ENCODE measurements at regions not wholly inside any gene's neighbourhood (a gene's known extent, or its start where the extent isn't known, plus 50 kb on each side); places are given as distances from the start of the nearest gene placed in this dataset.

DNA sequence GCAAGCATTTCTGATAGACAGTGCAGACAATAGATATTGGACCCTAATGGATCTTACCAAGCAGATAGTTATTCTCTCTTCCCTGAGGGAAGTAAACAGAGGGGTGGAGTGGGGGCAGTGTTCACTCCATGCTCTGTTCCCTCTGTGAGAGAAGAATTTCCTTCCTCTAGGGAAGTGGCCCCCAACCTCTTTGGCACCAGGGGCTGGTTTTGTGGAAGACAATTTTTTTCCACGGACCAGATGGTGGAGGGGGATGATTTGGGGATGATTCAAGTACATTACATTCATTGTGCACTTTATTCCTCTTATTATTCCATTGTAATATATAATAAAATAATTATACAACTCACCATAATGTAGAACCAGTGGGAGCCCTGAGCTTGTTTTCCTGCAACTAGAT, 459.9 kb downstream of the ADGRL2 start:
- no peak for DNase-seq

DNA sequence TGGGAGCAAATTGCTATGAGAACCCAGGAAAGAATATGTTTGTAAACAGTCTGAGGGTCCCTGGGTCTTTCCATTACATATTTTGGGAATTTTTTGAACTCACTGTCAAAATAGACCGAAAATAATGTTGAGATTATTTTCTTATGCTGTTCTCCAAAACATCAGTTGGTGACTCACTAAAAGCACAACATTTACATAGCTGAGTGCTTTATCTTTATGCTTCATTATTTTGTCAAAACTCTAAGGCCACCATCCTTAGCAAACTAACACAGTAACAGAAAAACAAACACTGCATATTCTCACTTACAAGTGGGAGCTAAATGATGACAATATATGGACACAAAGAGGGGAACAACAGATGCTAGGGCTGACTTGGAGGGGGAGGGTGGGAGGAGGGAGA, 459.3 kb downstream of the ADGRL2 start:
- peak in 1 of 56 donors; percentile 7 for DNase-seq

GRCh38 chr1:82258887-82259286, 458.2 kb downstream of the ADGRL2 start:
- no peak for DNase-seq

DNA sequence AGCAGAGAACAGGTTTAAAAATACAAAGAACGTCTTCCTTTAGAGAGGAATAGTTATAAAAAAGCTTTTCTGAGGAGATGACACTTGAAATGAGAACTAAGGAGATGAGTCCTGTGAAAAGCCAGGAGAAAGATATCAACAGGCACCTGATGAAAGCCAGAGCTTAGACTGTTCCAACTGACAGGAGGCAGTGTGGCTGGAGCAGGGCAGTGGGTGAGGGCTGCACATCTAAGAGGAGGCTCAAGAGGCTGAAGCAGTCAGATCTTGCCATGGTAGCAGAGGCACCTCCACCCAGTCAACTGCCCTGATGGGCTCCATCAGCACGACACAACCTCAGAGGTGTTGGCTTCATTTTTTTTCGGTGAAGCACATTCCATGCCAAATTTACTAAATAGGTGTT, 445.3 kb downstream of the ADGRL2 start:
- DNase-seq: no peak

- DNase-seq: no peak
These were observed 444.7 kb downstream of the ADGRL2 start for GRCh38 chr1:82245345-82246014.

GRCh38 chr1:82240571-82240970, 439.8 kb downstream of the ADGRL2 start:
- no peak for DNase-seq

DNA sequence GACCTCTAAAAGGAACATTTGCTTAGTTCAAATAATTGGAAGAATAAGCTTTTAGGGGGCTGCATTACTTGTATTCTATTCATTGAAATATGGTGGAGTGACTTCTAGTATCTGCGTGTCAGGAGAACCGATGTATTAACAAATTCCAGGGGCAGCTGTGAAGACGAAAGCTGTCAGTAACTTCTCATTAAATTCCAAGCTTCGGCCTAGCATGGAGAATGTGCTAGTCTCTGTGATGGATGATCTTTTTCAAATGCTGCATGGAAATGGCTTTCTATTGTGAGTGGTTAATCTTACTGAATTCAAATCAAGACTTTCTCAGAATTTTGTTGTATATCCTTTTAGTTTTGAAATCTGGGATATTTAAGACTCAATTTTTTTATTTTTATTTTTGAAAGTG, 429.9 kb downstream of the ADGRL2 start:
- DNase-seq: no peak

GRCh38 chr1:82227306-82228095, 426.8 kb downstream of the ADGRL2 start:
- DNase-seq: no peak

- DNase-seq: no peak
These were observed 425.4 kb downstream of the ADGRL2 start for GRCh38 chr1:82226186-82226505.

DNA sequence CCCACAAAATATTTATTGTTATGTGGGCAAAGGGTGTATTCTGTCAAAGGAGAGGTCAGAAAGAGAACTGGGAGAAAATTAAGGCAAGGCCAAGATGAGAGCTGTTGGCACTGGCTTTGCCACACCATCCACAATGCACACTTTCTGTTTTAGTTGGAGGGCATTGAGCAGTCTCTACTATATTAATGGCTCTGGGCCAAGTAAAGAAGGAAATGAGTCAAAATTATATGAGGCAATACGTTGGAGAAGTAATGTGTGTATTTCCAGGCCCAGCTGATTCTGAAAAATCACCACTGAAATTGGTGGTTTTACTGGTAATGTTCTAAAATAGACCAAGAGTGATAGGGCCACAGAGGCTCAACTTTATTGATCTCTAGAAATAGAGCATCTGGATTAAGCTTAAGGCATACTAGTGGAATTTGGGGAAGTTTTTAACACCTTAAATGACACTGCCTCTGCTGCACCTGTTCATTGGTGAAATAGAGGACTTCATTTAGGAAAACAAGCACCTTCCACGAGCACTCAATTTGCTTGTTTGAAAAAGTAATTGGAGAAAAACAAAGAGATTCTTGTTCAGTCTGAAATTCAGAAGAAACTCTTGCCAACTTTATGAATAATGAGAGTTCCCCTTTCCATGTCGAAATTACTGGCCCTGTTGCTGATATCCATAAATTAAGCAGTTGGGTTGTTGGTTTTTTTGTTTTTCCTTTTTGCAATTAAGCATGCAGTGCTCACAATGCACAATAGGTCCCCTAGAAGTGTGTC, 424.9 kb downstream of the ADGRL2 start:
- no peak for DNase-seq

DNA sequence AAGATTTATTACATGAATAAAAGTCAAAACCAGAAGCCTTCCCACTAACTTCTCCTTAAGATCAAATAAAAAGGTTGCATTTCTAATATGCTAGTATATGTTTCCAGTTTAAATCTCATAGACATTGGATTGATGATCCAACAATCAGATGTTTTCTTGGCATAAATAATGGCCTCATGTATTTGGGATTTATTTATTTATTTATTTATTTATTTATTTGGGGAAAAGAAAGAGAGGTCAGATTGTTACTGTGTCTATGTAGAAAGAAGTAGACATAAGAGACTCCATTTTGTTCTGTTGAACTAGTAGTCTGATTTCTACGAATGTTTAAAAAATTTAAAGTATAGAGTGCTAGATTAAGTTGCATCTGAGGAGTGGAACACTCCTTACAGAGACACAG, 422.4 kb downstream of the ADGRL2 start:
- DNase-seq: no peak

GRCh38 chr1:82221721-82222120, 421.0 kb downstream of the ADGRL2 start:
- DNase-seq: no peak

GRCh38 chr1:82220754-82221153, 420.0 kb downstream of the ADGRL2 start:
- no peak for DNase-seq

- no peak for DNase-seq
These were observed 419.1 kb downstream of the ADGRL2 start for GRCh38 chr1:82219841-82220240.

DNA sequence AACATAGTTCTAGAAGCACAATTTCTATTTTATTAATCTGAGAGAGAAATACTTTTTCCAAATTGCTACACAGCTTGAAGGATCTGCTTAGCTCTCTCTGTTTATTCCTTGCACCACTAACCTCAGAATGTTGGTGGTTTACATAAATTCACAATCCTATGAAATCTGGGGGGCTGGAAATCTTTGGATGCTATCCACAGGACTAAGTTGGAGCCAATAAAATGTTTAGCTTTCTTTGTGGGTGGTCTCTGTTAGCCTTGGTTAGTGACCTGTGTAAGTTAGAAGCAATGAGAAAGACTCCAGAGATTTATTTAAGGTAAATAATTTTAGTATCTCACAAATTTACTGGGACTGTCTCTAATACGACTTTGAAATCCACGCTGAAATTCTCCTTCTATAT, 418.1 kb downstream of the ADGRL2 start:
- DNase-seq: no peak

DNA sequence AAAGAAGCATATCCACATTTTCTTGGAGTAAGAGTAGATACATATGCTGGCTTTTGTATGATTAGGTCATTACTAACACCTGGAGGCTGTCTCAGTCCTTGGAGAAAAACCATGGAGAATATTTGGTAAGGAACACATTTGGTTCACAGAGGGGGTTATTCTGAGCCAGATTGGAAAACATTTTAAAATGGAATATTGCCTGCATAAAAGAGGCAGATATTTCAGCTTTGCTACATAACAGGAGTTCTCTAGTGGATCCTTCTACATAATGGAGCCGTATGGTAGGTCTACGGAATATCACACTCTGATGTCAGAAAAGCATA, 415.1 kb downstream of the ADGRL2 start:
- no peak for DNase-seq

GRCh38 chr1:82215056-82215852, 414.5 kb downstream of the ADGRL2 start:
- no peak for DNase-seq

- no peak for DNase-seq
These were observed 413.9 kb downstream of the ADGRL2 start for GRCh38 chr1:82214606-82215005.

DNA sequence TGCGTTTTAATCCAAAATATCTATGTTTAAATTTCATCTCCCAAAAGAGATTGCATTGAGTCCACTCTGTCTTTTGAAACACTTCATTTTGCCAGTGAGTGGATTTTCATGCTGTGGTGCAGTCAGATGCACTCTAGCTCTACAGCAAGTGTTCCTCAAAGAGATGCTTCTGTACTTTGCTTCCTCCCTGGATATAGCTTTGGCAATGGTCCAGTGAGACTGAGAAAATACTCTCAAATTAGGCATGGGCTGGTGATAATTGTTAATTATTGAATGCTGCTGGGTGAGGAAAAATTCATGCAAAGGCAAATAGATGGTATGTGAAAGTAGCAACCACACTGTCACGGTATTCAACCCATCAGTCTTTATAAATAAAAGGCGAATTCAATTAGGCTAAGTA, 396.9 kb downstream of the ADGRL2 start:
- DNase-seq: peak in 2 of 56 donors; percentile 2 to 15

GRCh38 chr1:82195245-82195644, 394.5 kb downstream of the ADGRL2 start:
- DNase-seq: no peak

DNA sequence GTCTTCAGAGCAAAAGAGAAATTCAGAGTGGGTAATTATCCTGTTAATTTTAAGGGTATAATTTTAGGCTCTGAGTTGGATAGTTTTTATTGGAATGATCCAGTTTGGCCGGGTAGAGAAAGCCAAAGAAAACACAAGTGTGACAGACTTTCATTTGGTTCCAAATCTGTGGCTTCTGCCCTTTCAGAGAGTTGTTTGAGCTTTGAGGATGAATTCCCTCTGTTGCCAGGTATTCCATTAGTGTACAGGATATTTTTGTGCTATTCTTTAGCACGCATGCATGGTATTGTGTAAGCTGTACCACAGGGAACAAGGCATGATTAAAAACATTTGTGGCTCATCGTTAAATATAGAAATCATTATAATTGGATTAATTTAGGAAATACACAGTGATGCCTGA, 384.4 kb downstream of the ADGRL2 start:
- DNase-seq: no peak

DNA sequence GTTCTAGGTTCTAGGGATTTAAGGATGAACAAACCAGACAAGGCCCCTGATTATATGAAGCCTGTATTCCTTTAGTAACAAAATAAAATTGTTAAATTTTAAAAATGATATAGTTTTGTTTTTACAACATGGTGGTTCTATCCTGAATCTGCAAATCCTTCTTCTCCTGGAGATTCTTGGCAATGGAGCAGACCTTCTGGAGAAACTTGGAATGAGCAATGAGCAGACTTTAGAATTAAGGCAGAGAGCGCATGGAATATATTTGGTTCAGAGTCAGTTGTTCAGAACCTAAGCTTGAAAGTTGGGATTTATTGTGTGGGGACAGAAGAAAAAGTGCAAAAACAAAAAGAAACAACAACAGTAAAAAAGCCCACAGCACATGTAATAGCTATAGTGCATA, 381.1 kb downstream of the ADGRL2 start:
- no peak for DNase-seq

All from amygdala (tissue), 56 donors.